Motor neuron (in vitro differentiated cells): ENCODE measurements at regions not wholly inside any gene's neighbourhood (a gene's known extent, or its start where the extent isn't known, plus 50 kb on each side); places are given as distances from the start of the nearest gene placed in this dataset.
A peak's percentile ranks its signal among the peaks of the same experiment; 100 is the strongest.
"Not testable (repeated sequence)": the region's sequence is repeated elsewhere in the genome, so short reads cannot be mapped to it uniquely, and the experiment has no call there.

Experiments used
- ATAC-seq, 8 experiments: fragments of 200-7000 bp; cut with Tn5 transposase; replicated peaks in 6 of 8; 2 replicates each; pipeline ENCODE4 v1.8.0; 2021; ENCODE audit warnings: mild to moderate bottlenecking in 8 of 8, moderate library complexity in 8 of 8
- H3K27ac ChIP-seq, 2 donors: fragments of 250-450 bp; sonication (Bioruptor Pico); 2 replicates each; pipeline ENCODE4 v1.9.0; 2021; ENCODE audit warnings: antibody characterized with exemption in 2 of 2, mild to moderate bottlenecking in 2 of 2, moderate library complexity in 1 of 2
- H3K4me1 ChIP-seq, 2 donors: fragments of 250-450 bp; sonication (Bioruptor Pico); replicated peaks in 1 of 2; 2 replicates each; pipeline ENCODE4 v1.6.1; 2021; ENCODE audit warnings: antibody characterized with exemption in 2 of 2, mild to moderate bottlenecking in 2 of 2, moderate library complexity in 1 of 2
- H3K4me3 ChIP-seq, 5 donors: fragments of 250-450 bp; sonication (Bioruptor Pico); 2 replicates each; pipeline ENCODE4 v1.9.0; 2021; ENCODE audit warnings: antibody characterized with exemption in 5 of 5, mild to moderate bottlenecking in 5 of 5, moderate library complexity in 4 of 5
- WGBS, 10 experiments: fragments of 450-650 bp; shearing (Covaris generic); methylation state at CpG; one replicate each; pipeline ENCODE4 v1.0.0; 2022; 5-methylcytosine and 5-hydroxymethylcytosine counted together
- in situ Hi-C, 9 experiments: fragments of 400-800 bp; cut with MboI; loops; one replicate each; pipeline ENCODE4 v1.15.0; 2021; ENCODE audit warnings: low sequenced_read_pairs in 9 of 9, low pct_unique_long_range_greater_than_20kb in 2 of 9; ENCODE audit not compliant: unreplicated experiment in 9 of 9

DNA sequence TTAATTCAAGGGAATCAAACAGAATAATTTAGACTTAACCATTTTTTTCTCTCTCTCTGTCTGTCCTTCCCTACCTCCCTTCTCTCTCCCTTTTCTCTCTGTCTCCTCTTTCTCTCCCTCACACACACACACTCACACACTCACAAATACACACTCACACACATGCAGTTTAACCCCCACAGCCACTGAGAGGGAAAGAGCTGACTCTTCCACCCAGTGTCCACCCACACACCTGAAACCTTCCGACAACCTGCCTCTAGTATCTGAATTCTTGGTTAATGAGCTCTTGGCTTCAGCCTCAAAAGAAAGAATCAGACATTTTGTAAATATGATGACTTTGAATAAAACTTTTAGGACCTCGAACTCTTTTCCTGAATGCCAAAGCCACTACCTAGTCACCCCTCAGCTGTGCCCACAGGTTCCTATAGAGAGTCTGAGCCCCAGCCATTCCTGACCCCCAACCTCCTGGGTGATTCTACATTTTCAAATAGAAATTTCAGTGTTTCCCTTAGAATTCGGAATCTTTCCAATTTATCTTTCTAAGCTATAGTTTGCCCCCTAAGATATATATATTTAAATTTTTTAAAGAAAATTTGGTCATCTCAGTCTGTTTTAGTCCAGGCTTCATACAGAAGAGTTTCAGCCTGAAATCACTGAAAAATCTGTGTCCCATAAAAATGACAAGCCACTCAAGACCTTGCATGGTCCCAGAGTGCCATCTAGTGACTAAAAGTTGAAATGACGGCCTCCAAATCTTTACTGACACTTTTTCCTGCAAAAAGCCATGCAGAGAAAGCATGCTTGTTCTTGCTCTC lies 202.8 kb downstream of the IPMK start:
- Histone ChIP-seq H3K4me3 (no peak overlapping the region), H3K4me1 (peaks cover 0 to 3% of the 10 kb centered on the region in 2 donors), H3K27ac (no peak overlapping the region)
- 17 to 83% (median 47%) methylated on average over 1 to 4 of the region's 4 CpGs; no CpG with 5 or more reads in 2 of the 10 experiments for WGBS, 10 experiments
- in situ Hi-C loops, result loop anchor here in 2 of 9 experiments (25.0 kb wide), 3 partner anchors 203 to 728 kb away; no protein-coding TSS in a partner anchor
- ATAC-seq, result peak in 7 of 8 experiments; percentile 21 to 72 (median 48)

DNA sequence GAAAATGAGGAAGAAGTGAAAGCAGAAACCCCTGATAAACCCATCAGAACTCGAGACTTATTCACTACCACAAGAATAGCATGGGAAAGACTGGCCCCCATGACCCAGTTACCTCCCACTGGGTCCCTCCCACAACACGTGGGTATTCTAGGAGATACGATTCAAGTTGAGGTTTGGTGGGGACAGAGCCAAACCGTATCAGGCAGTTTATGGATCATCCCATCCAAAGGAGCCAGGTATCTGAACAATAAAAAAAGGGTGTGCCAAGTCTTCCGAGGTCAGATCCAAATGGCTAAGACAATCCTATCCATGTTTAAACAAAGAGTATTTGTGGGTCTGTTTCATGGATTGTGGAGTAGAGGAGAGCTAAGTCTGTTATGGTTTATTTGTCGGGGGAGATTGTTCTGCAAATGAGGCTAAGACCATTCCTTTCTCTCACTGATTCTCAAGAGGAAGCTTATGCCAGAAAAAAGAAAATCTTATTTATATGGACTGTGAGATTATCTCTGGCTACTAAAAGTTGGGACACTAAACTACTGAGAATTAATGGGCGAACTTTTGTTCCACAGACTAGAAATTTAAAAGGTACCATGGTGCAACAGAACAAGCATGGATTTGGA lies 203.7 kb downstream of the IPMK start:
- ATAC-seq, result no peak
- peaks cover 0 to 3% of the 10 kb centered on the region in 2 donors for H3K4me1 ChIP-seq
- no peak overlapping the region for H3K27ac ChIP-seq
- in situ Hi-C loops, result loop anchor here in 2 of 9 experiments (25.0 kb wide), 3 partner anchors 202 to 727 kb away; no protein-coding TSS in a partner anchor
- 8 to 89% (median 55%) methylated on average over 2 to 7 of the region's 7 CpGs for WGBS, 10 experiments
- H3K4me3 ChIP-seq, result no peak overlapping the region

DNA sequence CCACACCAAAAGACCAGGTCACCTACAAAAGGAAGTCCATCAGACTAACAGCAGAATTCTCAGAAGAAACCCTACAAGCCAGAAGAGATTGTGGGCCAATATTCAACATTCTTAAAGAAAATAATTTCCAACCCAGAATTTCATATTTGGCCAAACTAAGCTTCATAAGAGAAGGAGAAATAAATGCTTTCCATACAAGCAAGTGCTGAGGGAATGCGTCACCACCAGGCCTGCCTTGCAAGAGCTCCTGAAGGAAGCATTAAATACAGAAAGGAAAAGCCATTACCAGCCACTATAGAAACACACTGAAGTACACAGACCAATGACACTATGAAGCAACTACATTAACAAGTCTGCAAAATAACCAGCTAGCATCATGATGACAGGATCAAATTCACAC lies 209.0 kb downstream of the IPMK start:
- WGBS, 10 experiments, result 20 to 100% (median 84%) methylated on average over 1 of the region's 1 CpG; no CpG with 5 or more reads in 2 of the 10 experiments
- not testable (repeated sequence) for ATAC-seq, H3K27ac ChIP-seq, H3K4me1 ChIP-seq, H3K4me3 ChIP-seq
- in situ Hi-C loops, result loop anchor here in 2 of 9 experiments (25.0 kb wide), 3 partner anchors 196 to 721 kb away; no protein-coding TSS in a partner anchor

DNA sequence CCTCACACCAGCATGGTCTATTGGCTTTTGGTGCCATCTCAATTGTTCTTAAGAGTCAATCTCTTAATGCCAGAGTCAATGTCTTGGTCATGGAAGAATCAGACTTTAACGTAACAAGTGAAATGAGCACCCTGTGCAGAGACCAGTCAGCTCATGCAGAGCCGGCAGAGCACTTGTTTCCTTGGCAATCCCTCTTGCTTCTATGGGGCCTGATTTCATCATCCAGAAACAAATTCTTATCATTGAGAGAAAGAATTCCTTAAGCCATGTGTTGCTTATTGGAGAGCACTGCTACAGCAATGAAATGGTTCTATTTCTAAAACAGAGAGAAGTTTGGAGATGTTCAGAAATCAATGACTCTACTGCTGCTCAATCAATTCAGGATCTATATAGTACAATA lies 212.8 kb downstream of the IPMK start:
- Histone ChIP-seq H3K4me3 (no peak overlapping the region), H3K27ac (no peak overlapping the region), H3K4me1 (peaks cover 7 to 9% of the 10 kb centered on the region in 2 donors)
- 10 to 100% (median 91%) methylated on average over 1 to 2 of the region's 2 CpGs; no CpG with 5 or more reads in 4 of the 10 experiments for WGBS, 10 experiments
- in situ Hi-C loops, result loop anchor here in 2 of 9 experiments (25.0 kb wide), 3 partner anchors 193 to 718 kb away; no protein-coding TSS in a partner anchor
- ATAC-seq, result peak in 2 of 8 experiments; percentile 23 to 27

DNA sequence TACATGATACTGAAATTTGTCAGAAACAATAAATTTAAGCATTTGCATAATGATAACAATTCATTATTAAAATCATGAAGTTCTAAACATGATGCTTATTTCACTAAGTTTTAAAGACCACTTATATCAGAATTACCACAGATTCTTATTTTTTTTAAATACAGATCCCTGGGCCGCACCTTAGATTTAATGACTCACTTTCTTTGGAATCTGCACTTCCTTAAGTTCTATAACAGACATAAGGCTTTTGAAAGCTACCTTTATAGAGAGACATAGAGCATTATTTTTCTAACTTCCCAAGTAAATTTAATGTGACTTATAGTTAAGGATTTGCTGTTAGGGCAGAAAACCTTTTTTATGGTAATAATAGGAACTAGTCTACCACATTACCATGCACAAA lies 214.9 kb downstream of the IPMK start:
- WGBS, 10 experiments, result 0 to 100% (median 96%) methylated on average over 1 of the region's 1 CpG; no CpG with 5 or more reads in 2 of the 10 experiments
- Histone ChIP-seq H3K4me1 (peaks cover 9 to 10% of the 10 kb centered on the region in 2 donors), H3K27ac (no peak overlapping the region), H3K4me3 (no peak overlapping the region)
- in situ Hi-C loops, result loop anchor here in 2 of 9 experiments (25.0 kb wide), 3 partner anchors 190 to 715 kb away; no protein-coding TSS in a partner anchor
- no peak for ATAC-seq

DNA sequence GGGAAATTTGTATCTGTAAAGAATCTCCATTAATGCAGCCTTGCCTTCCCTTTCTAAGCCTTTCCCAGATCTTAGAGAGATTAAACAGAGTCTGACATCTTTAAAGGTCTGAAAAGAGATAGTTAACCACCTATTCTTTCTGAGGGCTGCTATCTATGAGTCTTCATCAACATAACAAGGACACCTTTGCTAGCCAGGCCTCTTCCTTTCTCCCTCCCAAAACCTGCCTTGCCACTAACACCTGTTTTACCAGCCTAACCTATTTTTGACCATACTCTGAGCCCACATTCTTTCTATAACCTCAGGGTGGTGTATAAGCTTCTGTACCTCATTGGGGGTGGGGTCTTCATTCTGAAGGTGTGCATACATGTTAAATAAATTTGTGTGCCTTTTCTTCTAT lies 217.1 kb downstream of the IPMK start:
- Histone ChIP-seq H3K4me1 (peaks cover 9 to 10% of the 10 kb centered on the region in 2 donors), H3K27ac (no peak overlapping the region), H3K4me3 (no peak overlapping the region)
- in situ Hi-C loops, result loop anchor here in 2 of 9 experiments (25.0 kb wide), 3 partner anchors 188 to 713 kb away; no protein-coding TSS in a partner anchor
- ATAC-seq, result no peak

DNA sequence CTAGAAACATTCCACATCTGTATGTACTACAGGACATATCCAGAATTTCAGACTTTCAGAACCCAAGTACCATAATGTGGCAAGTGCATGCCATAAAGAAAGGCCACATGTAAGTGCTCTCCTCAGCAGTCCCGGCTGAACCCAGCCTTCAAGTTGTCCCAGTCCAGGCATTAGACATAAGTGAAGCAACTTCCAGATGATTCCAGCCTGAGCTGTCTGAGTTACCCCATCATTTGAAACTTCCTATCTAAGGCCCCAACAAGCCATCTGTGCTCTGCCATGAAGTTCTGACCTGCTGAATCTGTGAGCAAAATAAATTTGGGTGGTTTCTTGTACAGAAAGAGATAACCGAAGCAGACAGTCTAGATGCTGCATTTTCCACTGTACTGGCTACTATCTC lies 218.8 kb downstream of the IPMK start:
- in situ Hi-C loops, result no loop called here
- ATAC-seq, result no peak
- no peak overlapping the region for H3K27ac ChIP-seq
- peaks cover 9 to 10% of the 10 kb centered on the region in 2 donors for H3K4me1 ChIP-seq
- 29 to 100% (median 85%) methylated on average over 1 to 2 of the region's 2 CpGs; no CpG with 5 or more reads in 2 of the 10 experiments for WGBS, 10 experiments
- no peak overlapping the region for H3K4me3 ChIP-seq

DNA sequence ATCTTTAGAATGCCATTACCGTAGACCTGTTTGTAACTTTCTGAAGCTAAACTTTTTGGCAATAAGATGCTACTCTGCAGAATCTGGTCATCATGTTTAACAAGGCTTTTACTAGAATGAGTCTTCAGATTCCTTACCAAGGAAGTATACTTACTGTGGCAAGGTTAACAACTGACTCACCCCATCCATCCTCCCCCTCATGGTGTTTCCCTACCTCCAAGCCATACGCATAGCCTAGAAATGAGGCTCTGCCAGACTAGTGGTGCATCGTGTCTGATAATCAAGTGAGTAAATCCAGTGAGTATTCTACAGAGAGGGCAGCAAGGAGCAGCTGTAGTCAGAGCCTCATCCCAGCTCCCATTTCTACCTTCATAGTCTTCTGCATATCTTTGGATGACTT lies 223.6 kb downstream of the IPMK start:
- H3K4me1 ChIP-seq, result peaks cover 0 to under 1% of the 10 kb centered on the region in 2 donors
- WGBS, 10 experiments, result 0 to 100% (median 28%) methylated on average over 1 to 3 of the region's 3 CpGs; no CpG with 5 or more reads in 3 of the 10 experiments
- in situ Hi-C loops, result no loop called here
- H3K4me3 ChIP-seq, result no peak overlapping the region
- H3K27ac ChIP-seq, result no peak overlapping the region
- ATAC-seq, result no peak

DNA sequence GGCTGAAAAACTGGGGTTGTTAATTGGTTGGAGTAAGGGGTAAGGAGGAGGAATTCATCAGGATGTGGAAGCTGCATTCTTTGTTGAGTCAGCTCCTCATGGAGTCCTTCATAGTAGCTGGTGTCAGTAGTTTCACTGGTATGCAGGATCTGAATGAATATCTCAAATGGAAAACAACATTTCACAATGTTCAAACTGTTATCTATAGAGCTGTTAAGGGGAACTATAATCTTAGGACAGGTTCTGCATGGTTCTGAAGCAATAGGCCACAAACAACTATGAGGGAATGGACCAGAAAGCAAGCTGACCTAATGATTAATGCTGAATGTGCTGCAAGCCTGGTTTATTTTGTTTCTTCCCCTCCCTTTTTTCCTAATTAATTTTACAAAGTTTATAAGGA lies 225.8 kb downstream of the IPMK start:
- in situ Hi-C loops, result no loop called here
- no peak overlapping the region for H3K27ac ChIP-seq
- no peaks in the 10 kb centered on the region for H3K4me1 ChIP-seq
- ATAC-seq, result no peak
- H3K4me3 ChIP-seq, result no peak overlapping the region

DNA sequence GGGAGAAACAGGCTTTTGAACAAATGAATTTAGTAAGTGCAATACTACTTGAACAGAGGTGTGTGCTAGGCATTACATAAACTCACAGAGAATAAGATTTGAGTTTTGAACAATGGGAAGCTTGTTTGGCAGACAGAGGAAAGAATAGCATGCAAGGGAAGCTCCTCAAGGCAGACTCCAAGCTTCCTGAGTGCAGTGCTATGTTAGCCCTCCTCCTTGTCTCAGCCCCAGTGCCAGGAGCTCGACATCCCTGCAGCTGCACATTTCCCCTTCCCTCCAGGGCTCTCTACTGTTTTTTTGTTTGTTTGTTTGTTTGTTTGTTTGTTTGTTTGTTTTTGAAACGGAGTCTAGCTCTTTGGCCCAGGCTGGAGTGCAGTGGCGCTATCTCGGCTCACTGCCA lies 237.5 kb downstream of the IPMK start:
- no peak for ATAC-seq
- Histone ChIP-seq H3K4me1 (peaks cover 6% of the 10 kb centered on the region in 2 donors), H3K4me3 (no peak overlapping the region), H3K27ac (no peak overlapping the region)
- WGBS, 10 experiments, result 0 to 92% (median 79%) methylated on average over 1 to 4 of the region's 4 CpGs; no CpG with 5 or more reads in 6 of the 10 experiments
- in situ Hi-C loops, result no loop called here

DNA sequence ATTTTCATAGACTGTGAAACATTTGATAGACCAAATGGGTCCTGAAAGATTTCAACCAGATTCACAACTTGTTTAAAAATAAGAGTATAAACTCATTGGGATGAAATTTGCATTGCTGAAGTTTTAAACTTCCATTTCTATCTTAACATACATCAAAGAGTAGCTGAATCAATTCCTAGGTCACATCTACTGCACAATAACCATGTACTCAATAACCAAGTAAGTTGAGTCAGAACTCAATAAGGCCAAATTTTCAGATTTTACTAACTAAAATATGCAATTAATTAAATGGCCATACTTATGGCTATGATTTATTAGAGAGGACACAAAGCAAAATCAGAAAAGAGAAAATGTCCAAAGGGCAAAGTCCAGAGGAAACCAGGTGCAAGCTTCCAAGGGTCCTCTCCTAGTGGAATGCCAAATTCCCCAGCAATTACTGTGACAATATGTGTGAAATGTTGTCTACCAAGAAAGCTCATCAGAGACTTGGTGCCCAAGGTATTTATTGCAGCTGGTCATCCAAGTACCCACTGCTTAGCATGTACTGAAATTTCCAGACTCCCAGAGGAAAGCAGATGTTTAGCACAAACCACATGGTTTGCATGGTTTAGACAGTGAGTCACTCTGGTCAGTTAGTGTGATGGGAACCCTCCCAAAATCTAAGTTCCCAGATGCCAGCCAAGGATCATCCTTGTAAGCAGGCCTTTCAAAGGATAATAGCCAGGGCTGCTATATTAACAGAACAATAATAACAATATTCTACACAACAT lies 238.9 kb downstream of the IPMK start:
- H3K27ac ChIP-seq, result no peak overlapping the region
- H3K4me1 ChIP-seq, result peaks cover 6 to 10% of the 10 kb centered on the region in 2 donors
- no peak overlapping the region for H3K4me3 ChIP-seq
- in situ Hi-C loops, result no loop called here
- peak in 2 of 8 experiments; percentile 98 to 100 for ATAC-seq

DNA sequence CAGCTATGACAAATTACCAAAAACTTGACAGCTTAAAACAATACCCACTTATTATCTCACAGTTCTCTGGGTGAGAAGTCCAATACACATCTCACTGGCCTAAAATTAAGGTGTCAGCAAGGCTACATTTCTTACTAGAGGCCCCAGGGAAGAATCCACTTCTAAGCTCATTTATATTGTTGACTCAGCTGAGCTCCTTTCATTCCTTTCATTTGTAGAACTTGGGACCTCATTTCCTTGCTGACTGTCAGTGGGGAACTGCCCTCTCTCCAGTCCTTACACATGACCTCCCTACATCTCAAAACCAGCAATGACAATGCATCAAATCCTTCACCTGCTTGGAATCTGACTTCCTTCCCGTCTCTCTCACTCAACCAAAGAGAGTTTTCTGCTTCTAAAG lies 240.3 kb downstream of the IPMK start:
- WGBS, 10 experiments, result 33 to 60% (median 42%) methylated on average over 1 of the region's 1 CpG; no CpG with 5 or more reads in 4 of the 10 experiments
- in situ Hi-C loops, result no loop called here
- peak in 2 of 8 experiments; percentile 15 to 35 for ATAC-seq
- Histone ChIP-seq H3K27ac (no peak overlapping the region), H3K4me3 (no peak overlapping the region), H3K4me1 (peaks cover 6 to 12% of the 10 kb centered on the region in 2 donors)

DNA sequence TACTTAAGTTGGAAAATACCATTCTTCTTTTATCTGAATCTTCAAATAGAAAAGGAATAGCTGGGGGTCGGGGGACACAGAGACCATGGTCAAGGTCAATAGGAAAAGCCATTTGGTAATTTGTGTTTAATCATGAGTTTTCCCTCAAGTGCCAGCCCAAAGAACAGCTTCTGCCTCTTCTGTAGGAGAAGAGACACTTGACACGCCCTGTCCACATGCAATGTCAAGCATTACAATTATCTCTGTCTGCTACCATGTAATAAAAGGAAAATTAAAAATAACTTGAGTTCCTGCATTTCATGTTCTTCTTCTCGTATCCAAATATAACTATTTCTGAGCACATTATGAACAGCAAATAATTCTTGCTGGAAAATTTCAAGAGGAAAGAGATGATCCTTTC lies 241.7 kb downstream of the IPMK start:
- Histone ChIP-seq H3K27ac (no peak overlapping the region), H3K4me3 (no peak overlapping the region), H3K4me1 (peaks cover 6 to 12% of the 10 kb centered on the region in 2 donors)
- no peak for ATAC-seq
- WGBS, 10 experiments, result 24 to 100% (median 63%) methylated on average over 1 to 3 of the region's 3 CpGs
- in situ Hi-C loops, result no loop called here
